ENCODE measurements at regions not wholly inside any gene's neighbourhood (a gene's known extent, or its start where the extent isn't known, plus 50 kb on each side); places are given as distances from the start of the nearest gene placed in this dataset.

- TF ChIP-seq NFIC (IDR thresholded peaks at IDR 0.05) (no peak), FOXM1 (IDR thresholded peaks at IDR 0.05; ENCODE audit: borderline replicate concordance, low read depth) (no peak), TAF1 (IDR thresholded peaks at IDR 0.05; ENCODE audit: low read depth) (no peak), TEAD4 (IDR thresholded peaks at IDR 0.05) (no peak), CEBPB (IDR thresholded peaks at IDR 0.05) (no peak), REST (IDR thresholded peaks at IDR 0.05; ENCODE audit: low read depth) (no peak), RAD21 (IDR thresholded peaks at IDR 0.05; ENCODE audit: low read depth) (no peak), EP300 (IDR thresholded peaks at IDR 0.05; ENCODE audit: borderline replicate concordance) (no peak), EGR1 (IDR thresholded peaks at IDR 0.05) (no peak), USF1 (IDR thresholded peaks at IDR 0.05) (no peak), ZBTB7A (IDR thresholded peaks at IDR 0.05; ENCODE audit: low read depth) (no peak), MAX (IDR thresholded peaks at IDR 0.05) (no peak), TCF12 (IDR thresholded peaks at IDR 0.05; ENCODE audit: low read depth) (no peak), YY1 (IDR thresholded peaks at IDR 0.05; ENCODE audit: low read depth) (no peak), CREB1 (IDR thresholded peaks at IDR 0.05; ENCODE audit: low read depth) (no peak)
Observed at GRCh38 chr3:18010001-18010400, 267.6 kb upstream of the TBC1D5 start.

- TF ChIP-seq YY1 (IDR thresholded peaks at IDR 0.05; ENCODE audit: low read depth) (no peak), TCF12 (IDR thresholded peaks at IDR 0.05; ENCODE audit: low read depth) (no peak), ZBTB7A (IDR thresholded peaks at IDR 0.05; ENCODE audit: low read depth) (no peak), MAX (IDR thresholded peaks at IDR 0.05) (no peak), FOXM1 (IDR thresholded peaks at IDR 0.05; ENCODE audit: borderline replicate concordance, low read depth) (no peak), EGR1 (IDR thresholded peaks at IDR 0.05) (no peak), EP300 (IDR thresholded peaks at IDR 0.05; ENCODE audit: borderline replicate concordance) (no peak), NFIC (IDR thresholded peaks at IDR 0.05) (no peak), RAD21 (IDR thresholded peaks at IDR 0.05; ENCODE audit: low read depth) (no peak), TEAD4 (IDR thresholded peaks at IDR 0.05) (no peak), CEBPB (IDR thresholded peaks at IDR 0.05) (no peak), USF1 (IDR thresholded peaks at IDR 0.05) (no peak), CREB1 (IDR thresholded peaks at IDR 0.05; ENCODE audit: low read depth) (no peak), REST (IDR thresholded peaks at IDR 0.05; ENCODE audit: low read depth) (no peak), TAF1 (IDR thresholded peaks at IDR 0.05; ENCODE audit: low read depth) (no peak)
Observed at GRCh38 chr3:18008706-18009368, 266.4 kb upstream of the TBC1D5 start.

- TF ChIP-seq MAX (IDR thresholded peaks at IDR 0.05) (no peak), EP300 (IDR thresholded peaks at IDR 0.05; ENCODE audit: borderline replicate concordance) (no peak), YY1 (IDR thresholded peaks at IDR 0.05; ENCODE audit: low read depth) (no peak), TCF12 (IDR thresholded peaks at IDR 0.05; ENCODE audit: low read depth) (no peak), CREB1 (IDR thresholded peaks at IDR 0.05; ENCODE audit: low read depth) (no peak), CEBPB (IDR thresholded peaks at IDR 0.05) (no peak), USF1 (IDR thresholded peaks at IDR 0.05) (no peak), RAD21 (IDR thresholded peaks at IDR 0.05; ENCODE audit: low read depth) (no peak), FOXM1 (IDR thresholded peaks at IDR 0.05; ENCODE audit: borderline replicate concordance, low read depth) (no peak), NFIC (IDR thresholded peaks at IDR 0.05) (no peak), TAF1 (IDR thresholded peaks at IDR 0.05; ENCODE audit: low read depth) (no peak), ZBTB7A (IDR thresholded peaks at IDR 0.05; ENCODE audit: low read depth) (no peak), REST (IDR thresholded peaks at IDR 0.05; ENCODE audit: low read depth) (no peak), TEAD4 (IDR thresholded peaks at IDR 0.05) (no peak), EGR1 (IDR thresholded peaks at IDR 0.05) (no peak)
Observed at GRCh38 chr3:18007980-18008379, 265.5 kb upstream of the TBC1D5 start.

Data from Ishikawa (cell line).